SK-N-SH treated with all-trans-retinoic acid at 6 μM for 48 hours (cell line): ENCODE measurements at regions not wholly inside any gene's neighbourhood (a gene's known extent, or its start where the extent isn't known, plus 50 kb on each side); places are given as distances from the start of the nearest gene placed in this dataset.
"Not testable (repeated sequence)": the region's sequence is repeated elsewhere in the genome, so short reads cannot be mapped to it uniquely, and the experiment has no call there.

Experiments used
- ATAC-seq: fragments of 200-7000 bp; cut with Tn5 transposase; 3 replicates; pipeline ENCODE4 v1.9.1; 2020; ENCODE audit warnings: mild to moderate bottlenecking, moderate library complexity
- ARNTL ChIP-seq: fragments of 450-650 bp; formaldehyde crosslinking; IDR thresholded peaks from 2 replicates; pipeline ENCODE4 v1.5.0; 2020; ENCODE audit warnings: low read depth, mild to moderate bottlenecking, moderate library complexity, borderline replicate concordance
- ESRRG ChIP-seq: fragments of 250-450 bp; sonication (Bioruptor Pico); IDR thresholded peaks from 2 replicates; pipeline ENCODE4 v1.6.1; 2021; ENCODE audit warnings: mild to moderate bottlenecking
- GLIS3 ChIP-seq: fragments of 250-450 bp; sonication (Bioruptor Pico); IDR thresholded peaks from 2 replicates; pipeline ENCODE4 v1.5.0; 2020; ENCODE audit warnings: mild to moderate bottlenecking, moderate library complexity
- TCF4 ChIP-seq: fragments of 250-450 bp; sonication (Bioruptor Pico); IDR thresholded peaks from 2 replicates; pipeline ENCODE4 v1.8.0; 2021; ENCODE audit warnings: mild to moderate bottlenecking, moderate library complexity, borderline replicate concordance
- TOX ChIP-seq: fragments of 250-450 bp; sonication (Bioruptor Pico); IDR thresholded peaks from 2 replicates; pipeline ENCODE4 v1.8.0; 2021; ENCODE audit warnings: mild to moderate bottlenecking, moderate library complexity, borderline replicate concordance
- ZFP30 ChIP-seq: fragments of 450-650 bp; formaldehyde crosslinking; IDR thresholded peaks from 2 replicates; pipeline ENCODE4 v1.5.0; 2022; ENCODE audit warnings: mild to moderate bottlenecking, moderate library complexity
- ZNF70 ChIP-seq: fragments of 450-650 bp; formaldehyde crosslinking; IDR thresholded peaks from 2 replicates; pipeline ENCODE4 v1.5.0; 2020; ENCODE audit warnings: mild to moderate bottlenecking, moderate library complexity
- ZNF8 ChIP-seq: fragments of 450-650 bp; formaldehyde crosslinking; IDR thresholded peaks from 2 replicates; pipeline ENCODE4 v1.5.0; 2020; ENCODE audit warnings: mild to moderate bottlenecking, moderate library complexity
- TF ChIP-seq, protein P1 (sequence below): fragments of 250-450 bp; sonication (Bioruptor Pico); IDR thresholded peaks from 2 replicates; pipeline ENCODE4 v1.5.0; 2020; ENCODE audit warnings: mild to moderate bottlenecking, moderate library complexity
- TF ChIP-seq, protein P2 (sequence below): fragments of 250-450 bp; sonication (Bioruptor Pico); IDR thresholded peaks from 2 replicates; pipeline ENCODE4 v1.8.0; 2021; ENCODE audit warnings: low read depth, mild to moderate bottlenecking, moderate library complexity, borderline replicate concordance
- TF ChIP-seq, protein P3 (sequence below): fragments of 250-450 bp; sonication (Bioruptor Pico); IDR thresholded peaks from 2 replicates; pipeline ENCODE4 v1.5.1; 2020; ENCODE audit warnings: low read depth, mild to moderate bottlenecking, moderate library complexity
- TF ChIP-seq, protein P4 (sequence below): fragments of 250-450 bp; sonication (Bioruptor Pico); IDR thresholded peaks from 2 replicates; pipeline ENCODE4 v1.5.1; 2021; ENCODE audit warnings: mild to moderate bottlenecking, moderate library complexity

DNA sequence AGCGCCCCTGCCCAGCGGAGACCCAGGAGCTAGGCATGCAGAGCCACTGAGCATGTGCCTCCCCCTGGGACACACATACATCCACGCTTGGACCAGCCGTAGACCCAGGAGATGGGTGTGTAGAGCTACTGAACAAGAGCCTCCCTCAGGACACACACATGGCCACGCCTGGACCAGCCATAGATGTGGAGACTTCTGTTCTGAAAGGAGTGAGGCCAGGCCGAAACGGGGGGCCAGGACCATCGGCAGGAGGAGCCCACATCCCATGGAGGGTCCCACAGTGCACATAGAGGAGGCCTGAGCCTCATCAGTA, 340.4 kb downstream of the TCERG1L start (continued):
- TF ChIP-seq, protein P1, sequence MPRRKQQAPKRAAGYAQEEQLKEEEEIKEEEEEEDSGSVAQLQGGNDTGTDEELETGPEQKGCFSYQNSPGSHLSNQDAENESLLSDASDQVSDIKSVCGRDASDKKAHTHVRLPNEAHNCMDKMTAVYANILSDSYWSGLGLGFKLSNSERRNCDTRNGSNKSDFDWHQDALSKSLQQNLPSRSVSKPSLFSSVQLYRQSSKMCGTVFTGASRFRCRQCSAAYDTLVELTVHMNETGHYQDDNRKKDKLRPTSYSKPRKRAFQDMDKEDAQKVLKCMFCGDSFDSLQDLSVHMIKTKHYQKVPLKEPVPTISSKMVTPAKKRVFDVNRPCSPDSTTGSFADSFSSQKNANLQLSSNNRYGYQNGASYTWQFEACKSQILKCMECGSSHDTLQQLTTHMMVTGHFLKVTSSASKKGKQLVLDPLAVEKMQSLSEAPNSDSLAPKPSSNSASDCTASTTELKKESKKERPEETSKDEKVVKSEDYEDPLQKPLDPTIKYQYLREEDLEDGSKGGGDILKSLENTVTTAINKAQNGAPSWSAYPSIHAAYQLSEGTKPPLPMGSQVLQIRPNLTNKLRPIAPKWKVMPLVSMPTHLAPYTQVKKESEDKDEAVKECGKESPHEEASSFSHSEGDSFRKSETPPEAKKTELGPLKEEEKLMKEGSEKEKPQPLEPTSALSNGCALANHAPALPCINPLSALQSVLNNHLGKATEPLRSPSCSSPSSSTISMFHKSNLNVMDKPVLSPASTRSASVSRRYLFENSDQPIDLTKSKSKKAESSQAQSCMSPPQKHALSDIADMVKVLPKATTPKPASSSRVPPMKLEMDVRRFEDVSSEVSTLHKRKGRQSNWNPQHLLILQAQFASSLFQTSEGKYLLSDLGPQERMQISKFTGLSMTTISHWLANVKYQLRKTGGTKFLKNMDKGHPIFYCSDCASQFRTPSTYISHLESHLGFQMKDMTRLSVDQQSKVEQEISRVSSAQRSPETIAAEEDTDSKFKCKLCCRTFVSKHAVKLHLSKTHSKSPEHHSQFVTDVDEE (CRISPR knock-in tag): no peak
- no peak for TF ChIP-seq ARNTL (CRISPR knock-in tag)
- TF ChIP-seq, all 23 proteins: peak for 0

DNA sequence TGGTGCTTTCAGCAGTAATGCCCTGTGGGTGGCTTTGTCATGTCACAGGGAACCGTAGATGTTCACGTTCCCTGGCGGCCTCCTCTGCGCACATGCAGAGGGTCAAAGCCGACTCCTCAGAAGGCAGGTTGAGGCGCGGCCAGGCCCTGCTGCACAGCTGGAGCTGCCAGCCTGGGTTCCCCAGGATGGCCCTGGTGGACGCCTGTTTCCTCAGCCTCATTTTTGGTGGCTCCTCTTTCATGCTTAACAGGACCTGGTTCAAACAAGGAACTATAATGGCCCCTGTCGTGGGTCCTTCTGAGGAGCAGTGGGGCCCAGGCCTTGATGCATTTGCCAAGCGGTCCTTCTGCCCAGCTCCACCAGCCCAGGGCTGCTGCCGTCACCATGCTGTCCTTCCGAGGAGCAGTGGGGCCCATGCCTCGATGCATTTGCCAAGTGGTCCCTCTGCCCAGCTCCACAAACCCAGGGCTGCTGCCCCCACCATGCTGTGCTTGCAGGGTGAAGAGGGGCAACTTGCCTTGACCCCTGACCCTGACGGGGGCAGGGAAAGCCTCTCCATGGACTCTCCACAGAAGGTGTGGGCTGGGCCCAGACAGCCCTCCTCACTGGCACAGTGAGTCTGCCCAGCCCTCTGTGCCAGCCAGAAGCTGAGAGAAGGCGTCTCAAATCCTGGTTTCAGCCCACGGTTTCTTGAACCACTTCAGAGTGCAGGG, 338.2 kb downstream of the TCERG1L start:
- no peak for ATAC-seq
- TF ChIP-seq TOX (CRISPR knock-in tag) (no peak), ZNF70 (CRISPR knock-in tag) (no peak), ZFP30 (CRISPR knock-in tag) (no peak), ZNF8 (CRISPR knock-in tag) (no peak), ESRRG (no peak)
- TF ChIP-seq, protein P2, sequence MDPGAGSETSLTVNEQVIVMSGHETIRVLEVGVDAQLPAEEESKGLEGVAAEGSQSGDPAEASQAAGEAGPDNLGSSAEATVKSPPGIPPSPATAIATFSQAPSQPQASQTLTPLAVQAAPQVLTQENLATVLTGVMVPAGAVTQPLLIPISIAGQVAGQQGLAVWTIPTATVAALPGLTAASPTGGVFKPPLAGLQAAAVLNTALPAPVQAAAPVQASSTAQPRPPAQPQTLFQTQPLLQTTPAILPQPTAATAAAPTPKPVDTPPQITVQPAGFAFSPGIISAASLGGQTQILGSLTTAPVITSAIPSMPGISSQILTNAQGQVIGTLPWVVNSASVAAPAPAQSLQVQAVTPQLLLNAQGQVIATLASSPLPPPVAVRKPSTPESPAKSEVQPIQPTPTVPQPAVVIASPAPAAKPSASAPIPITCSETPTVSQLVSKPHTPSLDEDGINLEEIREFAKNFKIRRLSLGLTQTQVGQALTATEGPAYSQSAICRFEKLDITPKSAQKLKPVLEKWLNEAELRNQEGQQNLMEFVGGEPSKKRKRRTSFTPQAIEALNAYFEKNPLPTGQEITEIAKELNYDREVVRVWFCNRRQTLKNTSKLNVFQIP: no peak
- TF ChIP-seq, protein P1 (CRISPR knock-in tag): no peak

DNA sequence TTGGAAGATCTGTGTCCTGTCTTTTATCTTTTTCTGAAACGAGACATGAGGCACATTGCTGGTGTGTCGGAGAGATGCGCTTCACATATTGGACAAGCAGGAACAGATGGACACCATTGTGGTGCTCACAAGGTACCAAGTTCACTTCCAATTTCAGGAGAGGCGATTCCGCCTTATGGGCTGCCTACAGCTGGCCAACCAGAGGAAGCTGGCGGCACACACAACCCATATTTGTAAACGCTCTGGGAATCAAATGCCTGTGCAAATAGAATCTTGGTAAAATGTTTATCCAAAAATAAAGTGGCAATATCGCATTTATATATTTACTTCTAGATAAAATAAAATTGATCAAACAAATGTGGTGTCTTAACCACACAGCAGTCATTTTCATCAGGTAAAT, 337.4 kb downstream of the TCERG1L start:
- TF ChIP-seq, protein P3, sequence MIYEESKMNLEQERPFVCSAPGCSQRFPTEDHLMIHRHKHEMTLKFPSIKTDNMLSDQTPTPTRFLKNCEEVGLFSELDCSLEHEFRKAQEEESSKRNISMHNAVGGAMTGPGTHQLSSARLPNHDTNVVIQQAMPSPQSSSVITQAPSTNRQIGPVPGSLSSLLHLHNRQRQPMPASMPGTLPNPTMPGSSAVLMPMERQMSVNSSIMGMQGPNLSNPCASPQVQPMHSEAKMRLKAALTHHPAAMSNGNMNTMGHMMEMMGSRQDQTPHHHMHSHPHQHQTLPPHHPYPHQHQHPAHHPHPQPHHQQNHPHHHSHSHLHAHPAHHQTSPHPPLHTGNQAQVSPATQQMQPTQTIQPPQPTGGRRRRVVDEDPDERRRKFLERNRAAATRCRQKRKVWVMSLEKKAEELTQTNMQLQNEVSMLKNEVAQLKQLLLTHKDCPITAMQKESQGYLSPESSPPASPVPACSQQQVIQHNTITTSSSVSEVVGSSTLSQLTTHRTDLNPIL (CRISPR knock-in tag): no peak
- TF ChIP-seq ARNTL (CRISPR knock-in tag): no peak
- no peak for TF ChIP-seq GLIS3 (CRISPR knock-in tag)
- TF ChIP-seq, protein P4, sequence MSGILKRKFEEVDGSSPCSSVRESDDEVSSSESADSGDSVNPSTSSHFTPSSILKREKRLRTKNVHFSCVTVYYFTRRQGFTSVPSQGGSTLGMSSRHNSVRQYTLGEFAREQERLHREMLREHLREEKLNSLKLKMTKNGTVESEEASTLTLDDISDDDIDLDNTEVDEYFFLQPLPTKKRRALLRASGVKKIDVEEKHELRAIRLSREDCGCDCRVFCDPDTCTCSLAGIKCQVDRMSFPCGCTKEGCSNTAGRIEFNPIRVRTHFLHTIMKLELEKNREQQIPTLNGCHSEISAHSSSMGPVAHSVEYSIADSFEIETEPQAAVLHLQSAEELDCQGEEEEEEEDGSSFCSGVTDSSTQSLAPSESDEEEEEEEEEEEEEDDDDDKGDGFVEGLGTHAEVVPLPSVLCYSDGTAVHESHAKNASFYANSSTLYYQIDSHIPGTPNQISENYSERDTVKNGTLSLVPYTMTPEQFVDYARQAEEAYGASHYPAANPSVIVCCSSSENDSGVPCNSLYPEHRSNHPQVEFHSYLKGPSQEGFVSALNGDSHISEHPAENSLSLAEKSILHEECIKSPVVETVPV (CRISPR knock-in tag): no peak
- TF ChIP-seq TCF4 (CRISPR knock-in tag): no peak
- TF ChIP-seq ZNF70 (CRISPR knock-in tag): no peak
- TF ChIP-seq, protein P2: no peak
- TF ChIP-seq, protein P1 (CRISPR knock-in tag): no peak
- no peak for ATAC-seq

DNA sequence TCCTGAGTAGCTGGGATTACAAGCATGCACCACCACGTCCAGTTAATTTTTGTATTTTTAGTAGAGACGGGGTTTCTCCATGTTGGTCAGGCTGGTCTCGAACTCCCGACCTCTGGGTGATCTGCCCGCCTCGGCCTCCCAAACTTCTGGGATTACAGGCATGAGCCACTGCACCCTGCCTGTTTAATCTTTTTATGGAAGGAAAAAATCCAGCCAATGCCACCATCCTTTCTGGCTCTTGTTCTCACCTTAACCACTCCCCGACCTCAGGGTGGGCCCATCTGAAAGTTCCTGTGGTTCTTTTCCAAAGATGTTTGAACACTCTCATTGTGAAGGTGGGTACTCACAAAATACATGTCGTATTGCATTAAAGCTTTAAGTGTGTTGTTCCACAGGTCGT, 336.2 kb downstream of the TCERG1L start:
- not testable (repeated sequence) for ATAC-seq
